LoVo (cell line): ENCODE measurements at regions not wholly inside any gene's neighbourhood (a gene's known extent, or its start where the extent isn't known, plus 50 kb on each side); places are given as distances from the start of the nearest gene placed in this dataset.
"Not testable (repeated sequence)": the region's sequence is repeated elsewhere in the genome, so short reads cannot be mapped to it uniquely, and the experiment has no call there.

Experiments used
- DNase-seq: peaks from one replicate; pipeline ENCODE4 v3.0.0-alpha.2; 2016; ENCODE audit warnings: low spot score

GRCh38 chr13:97875911-97876310, 77.6 kb upstream of the IPO5 start:
- no peak for DNase-seq

GRCh38 chr13:97878431-97879375, 74.8 kb upstream of the IPO5 start:
- no peak for DNase-seq

- no peak for DNase-seq
Measured at GRCh38 chr13:97879646-97880310, 73.7 kb upstream of the IPO5 start.

GRCh38 chr13:97880311-97880675, 73.2 kb upstream of the IPO5 start:
- DNase-seq: no peak

- DNase-seq: no peak
Measured at GRCh38 chr13:97881556-97881955, 71.9 kb upstream of the IPO5 start.

GRCh38 chr13:97883396-97883795, 70.1 kb upstream of the IPO5 start:
- no peak for DNase-seq

- no peak for DNase-seq
Measured at GRCh38 chr13:97884707-97885468, 68.6 kb upstream of the IPO5 start.

- DNase-seq: no peak
Measured at GRCh38 chr13:97885641-97886040, 67.8 kb upstream of the IPO5 start.

- DNase-seq: no peak
Measured at GRCh38 chr13:97889803-97890202, 63.7 kb upstream of the IPO5 start.

- no peak for DNase-seq
Measured at GRCh38 chr13:97890573-97890972, 62.9 kb upstream of the IPO5 start.

GRCh38 chr13:97891964-97892363, 61.5 kb upstream of the IPO5 start:
- not testable (repeated sequence) for DNase-seq

GRCh38 chr13:97892717-97893116, 60.8 kb upstream of the IPO5 start:
- no peak for DNase-seq

- DNase-seq: no peak
Measured at GRCh38 chr13:97895383-97895782, 58.1 kb upstream of the IPO5 start.

GRCh38 chr13:97896446-97896845, 57.0 kb upstream of the IPO5 start:
- DNase-seq: no peak

GRCh38 chr13:97901716-97902115, 51.8 kb upstream of the IPO5 start:
- no peak for DNase-seq
